Adrenal gland (tissue), 9 donors: ENCODE measurements at regions not wholly inside any gene's neighbourhood (a gene's known extent, or its start where the extent isn't known, plus 50 kb on each side); places are given as distances from the start of the nearest gene placed in this dataset.

Source experiments
- DNase-seq, 7 donors: peaks; one replicate each; pipeline ENCODE4 v3.0.0-alpha.2; 2019 to 2020
- H3K27ac ChIP-seq, 5 donors: fragments of 200-600 bp; sonication (generic) in 4 of 5; 1 replicate in 3 of 5; 2 replicates in 2 of 5; pipeline versions ENCODE4 v1.5.1 to v1.8.0; 2016 to 2020; ENCODE audit warnings: mild to moderate bottlenecking in 1 of 5
- H3K27me3 ChIP-seq: fragments of 200-600 bp; 2 replicates; pipeline ENCODE4 v1.8.0; 2021
- H3K36me3 ChIP-seq, 2 donors: fragments of 200-600 bp; replicated peaks in 1 of 2; 1 replicate in 1 of 2; 2 replicates in 1 of 2; pipeline versions ENCODE4 v1.5.1 to v1.8.0; 2018 to 2022
- H3K4me1 ChIP-seq, 2 donors: fragments of 200-600 bp; replicated peaks in 1 of 2; 1 replicate in 1 of 2; 2 replicates in 1 of 2; pipeline versions ENCODE4 v1.5.1 to v1.8.0; 2018 to 2021
- H3K4me3 ChIP-seq, 4 donors: fragments of 200-600 bp; sonication (generic) in 3 of 4; one replicate each; pipeline ENCODE4 v1.5.1; 2016 to 2018
- H3K9me3 ChIP-seq, 3 donors: fragments of 200-600 bp; sonication (generic) in 1 of 3; replicated peaks in 1 of 3; 1 replicate in 2 of 3; 2 replicates in 1 of 3; pipeline versions ENCODE4 v1.5.1 to v1.8.0; 2016 to 2021
- CTCF ChIP-seq, 6 experiments: fragments of 450-650 bp in 4 of 6; fragments of 200-600 bp in 2 of 6; sonication (generic) in 1 of 6; IDR thresholded peaks; 1 replicate in 5 of 6; 2 replicates in 1 of 6; pipeline versions ENCODE4 v1.5.1 to v1.8.0; 2016 to 2021; ENCODE audit warnings: antibody characterized with exemption in 6 of 6, mild to moderate bottlenecking in 2 of 6, moderate library complexity in 1 of 6
- POLR2A ChIP-seq, 2 donors: fragments of 450-650 bp; IDR thresholded peaks; one replicate each; pipeline ENCODE4 v1.6.1; 2017; ENCODE audit warnings: antibody characterized with exemption in 2 of 2, mild to moderate bottlenecking in 2 of 2, moderate library complexity in 1 of 2
- WGBS, 4 donors: extraction: QIAGEN DNeasy Blood & Tissue Kit in 2 of 4; methylation state at CpG; one replicate each; pipeline versions ENCODE4 v1.1.5 to v1.1.7; 2013 to 2017; 5-methylcytosine and 5-hydroxymethylcytosine counted together
- intact Hi-C, 2 donors: fragments of 100-400 bp; cut with DNase I; formaldehyde crosslinking; loops; one replicate each; pipeline versions ENCODE4 v1.14.1 to v1.15.0; 2022 to 2023
- donor health status: healthy with polysubstance abuse.
- donor health status: Bipolar disorder and iron deficiency.
- donor health status: DM: yes; HTN: yes; CAD: no.
- donor health status: DM: no; HTN: no; CAD: no.
- donor health status: DM: no; HTN: no; CAD: no.

- Histone ChIP-seq H3K9me3 (no peaks in the 10 kb centered on the region), H3K4me3 (no peak overlapping the region), H3K27me3 (no peaks in the 10 kb centered on the region), H3K36me3 (no peaks in the 10 kb centered on the region), H3K4me1 (peaks cover 12 to 24% of the 10 kb centered on the region in 2 donors), H3K27ac (no peak overlapping the region)
- no peak for TF ChIP-seq CTCF (IDR thresholded peaks at IDR 0.05)
- no peak for TF ChIP-seq POLR2A (IDR thresholded peaks at IDR 0.05)
- intact Hi-C loops, result no loop called here
- no peak for DNase-seq
- WGBS, 4 donors, result 88 to 93% (median 91%) methylated on average over 9 to 10 of the region's 10 CpGs
These were observed 57.2 kb downstream of the TNP1 start for GRCh38 chr2:216802516-216803215.

GRCh38 chr2:216800836-216801235 lies 59.0 kb downstream of the TNP1 start:
- Histone ChIP-seq H3K4me1 (peaks cover 12 to 25% of the 10 kb centered on the region in 2 donors), H3K27ac (peak overlapping the region in 2 of 5 donors; percentile 55 to 82), H3K27me3 (no peaks in the 10 kb centered on the region), H3K36me3 (no peaks in the 10 kb centered on the region), H3K4me3 (no peak overlapping the region), H3K9me3 (no peaks in the 10 kb centered on the region)
- intact Hi-C loops, result no loop called here
- DNase-seq, result no peak
- 60 to 76% (median 67%) methylated on average over 3 of the region's 3 CpGs for WGBS, 4 donors
- TF ChIP-seq POLR2A (IDR thresholded peaks at IDR 0.05) (no peak), CTCF (IDR thresholded peaks at IDR 0.05) (no peak)

GRCh38 chr2:216799873-216800431 lies 59.9 kb downstream of the TNP1 start:
- Histone ChIP-seq H3K27me3 (no peaks in the 10 kb centered on the region), H3K4me3 (no peak overlapping the region), H3K27ac (peak overlapping the region in 2 of 5 donors; percentile 55 to 82), H3K4me1 (peaks cover 12 to 29% of the 10 kb centered on the region in 2 donors), H3K36me3 (no peaks in the 10 kb centered on the region), H3K9me3 (no peaks in the 10 kb centered on the region)
- 38 to 60% (median 54%) methylated on average over 3 of the region's 3 CpGs for WGBS, 4 donors
- TF ChIP-seq CTCF (IDR thresholded peaks at IDR 0.05) (no peak), POLR2A (IDR thresholded peaks at IDR 0.05) (no peak)
- intact Hi-C loops, result no loop called here
- peak; percentile 57 to 86 (median 77) for DNase-seq

- peak overlapping the region in 2 of 5 donors; percentile 7 to 24 for H3K27ac ChIP-seq
- no peaks in the 10 kb centered on the region for H3K36me3 ChIP-seq
- no peak for TF ChIP-seq CTCF (IDR thresholded peaks at IDR 0.05)
- no peak for TF ChIP-seq POLR2A (IDR thresholded peaks at IDR 0.05)
- no peak for DNase-seq
- H3K27me3 ChIP-seq, result no peaks in the 10 kb centered on the region
- H3K4me3 ChIP-seq, result no peak overlapping the region
- WGBS, 4 donors, result 85 to 86% (median 85%) methylated on average over 10 of the region's 10 CpGs
- H3K4me1 ChIP-seq, result peaks cover 12 to 27% of the 10 kb centered on the region in 2 donors
- intact Hi-C loops, result no loop called here
- no peaks in the 10 kb centered on the region for H3K9me3 ChIP-seq
These were observed 63.6 kb downstream of the TNP1 start for GRCh38 chr2:216796115-216796840.
